ENCODE measurements at regions not wholly inside any gene's neighbourhood (a gene's known extent, or its start where the extent isn't known, plus 50 kb on each side); places are given as distances from the start of the nearest gene placed in this dataset.

DNA sequence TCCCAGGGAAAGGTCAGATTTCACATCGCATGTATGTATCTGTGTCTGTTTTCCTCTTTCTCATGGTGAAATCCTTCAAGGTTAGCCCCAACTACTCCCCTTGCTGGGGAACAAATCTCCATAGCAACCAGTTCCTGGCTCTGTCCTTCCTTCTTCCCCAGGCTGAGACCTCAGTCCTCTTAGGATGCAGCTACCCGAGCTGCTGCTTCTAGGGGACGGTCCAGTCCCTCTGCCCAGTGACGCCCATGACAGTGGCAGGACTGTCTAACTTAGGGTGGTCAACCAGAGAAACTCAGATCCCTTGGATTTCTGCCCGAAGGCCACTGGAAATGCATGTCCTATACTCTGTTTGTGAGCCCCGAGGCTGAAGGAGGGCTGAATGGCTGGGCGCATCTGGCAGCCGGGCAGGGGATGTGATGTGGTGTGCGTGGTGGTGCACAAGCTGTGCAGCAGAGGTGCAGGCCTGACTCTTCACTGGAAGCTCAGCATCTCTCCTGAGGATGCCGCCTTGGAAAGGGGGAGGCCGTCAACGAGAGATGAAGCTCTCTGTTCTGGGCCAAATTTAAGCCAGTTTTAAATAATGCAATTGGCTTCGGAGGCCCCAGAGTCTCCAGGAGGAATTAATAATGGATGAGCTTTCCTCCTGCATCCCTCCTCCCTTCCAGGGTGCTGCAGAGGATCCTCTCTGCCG is 118.7 kb upstream of the B3GAT1 start:
- no peak for TF ChIP-seq CTCF (IDR thresholded peaks at IDR 0.05; ENCODE audit: control insufficient read depth, insufficient read depth, low read depth, low read length, missing control alignments)

GRCh38 chr11:134529212-134530096 is 117.4 kb upstream of the B3GAT1 start:
- H3K4me3 ChIP-seq (ENCODE audit: control insufficient read depth, low read depth, low read length): no peak overlapping the region
- no peak for DNase-seq (ENCODE audit: low read depth)
- TF ChIP-seq CTCF (IDR thresholded peaks at IDR 0.05; ENCODE audit: control insufficient read depth, insufficient read depth, low read depth, low read length, missing control alignments): no peak

More for the DNA sequence above, 118.7 kb upstream of the B3GAT1 start:
- DNase-seq (ENCODE audit: low read depth): no peak
- no peak overlapping the region for H3K4me3 ChIP-seq (ENCODE audit: control insufficient read depth, low read depth, low read length)

DNA sequence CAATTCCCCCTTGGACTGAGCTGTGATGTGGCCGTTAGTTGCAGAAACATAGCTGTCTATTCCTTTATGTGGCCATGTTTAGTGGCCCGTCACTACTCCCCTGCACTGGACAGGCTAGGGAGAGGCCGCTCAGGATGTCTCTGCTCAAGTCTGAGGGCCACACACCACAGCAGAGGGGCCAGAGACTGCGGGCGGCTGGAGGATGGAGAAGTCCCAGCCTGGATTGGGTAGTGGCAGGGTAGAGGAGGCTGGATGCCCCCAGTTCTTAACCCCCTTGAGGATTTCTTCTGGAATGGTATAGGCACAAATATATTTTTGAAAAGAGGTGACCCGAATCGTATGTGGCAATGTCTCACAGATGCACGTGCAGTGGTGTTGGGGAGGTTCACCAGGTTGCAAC is 116.4 kb upstream of the B3GAT1 start:
- DNase-seq (ENCODE audit: low read depth): no peak
- TF ChIP-seq CTCF (IDR thresholded peaks at IDR 0.05; ENCODE audit: control insufficient read depth, insufficient read depth, low read depth, low read length, missing control alignments): no peak

GRCh38 chr11:134527382-134528243 is 115.6 kb upstream of the B3GAT1 start:
- no peak overlapping the region for H3K4me3 ChIP-seq (ENCODE audit: control insufficient read depth, low read depth, low read length)
- no peak for DNase-seq (ENCODE audit: low read depth)
- no peak for TF ChIP-seq CTCF (IDR thresholded peaks at IDR 0.05; ENCODE audit: control insufficient read depth, insufficient read depth, low read depth, low read length, missing control alignments)

More for the DNA sequence above, 116.4 kb upstream of the B3GAT1 start:
- H3K4me3 ChIP-seq (ENCODE audit: control insufficient read depth, low read depth, low read length): no peak overlapping the region

DNA sequence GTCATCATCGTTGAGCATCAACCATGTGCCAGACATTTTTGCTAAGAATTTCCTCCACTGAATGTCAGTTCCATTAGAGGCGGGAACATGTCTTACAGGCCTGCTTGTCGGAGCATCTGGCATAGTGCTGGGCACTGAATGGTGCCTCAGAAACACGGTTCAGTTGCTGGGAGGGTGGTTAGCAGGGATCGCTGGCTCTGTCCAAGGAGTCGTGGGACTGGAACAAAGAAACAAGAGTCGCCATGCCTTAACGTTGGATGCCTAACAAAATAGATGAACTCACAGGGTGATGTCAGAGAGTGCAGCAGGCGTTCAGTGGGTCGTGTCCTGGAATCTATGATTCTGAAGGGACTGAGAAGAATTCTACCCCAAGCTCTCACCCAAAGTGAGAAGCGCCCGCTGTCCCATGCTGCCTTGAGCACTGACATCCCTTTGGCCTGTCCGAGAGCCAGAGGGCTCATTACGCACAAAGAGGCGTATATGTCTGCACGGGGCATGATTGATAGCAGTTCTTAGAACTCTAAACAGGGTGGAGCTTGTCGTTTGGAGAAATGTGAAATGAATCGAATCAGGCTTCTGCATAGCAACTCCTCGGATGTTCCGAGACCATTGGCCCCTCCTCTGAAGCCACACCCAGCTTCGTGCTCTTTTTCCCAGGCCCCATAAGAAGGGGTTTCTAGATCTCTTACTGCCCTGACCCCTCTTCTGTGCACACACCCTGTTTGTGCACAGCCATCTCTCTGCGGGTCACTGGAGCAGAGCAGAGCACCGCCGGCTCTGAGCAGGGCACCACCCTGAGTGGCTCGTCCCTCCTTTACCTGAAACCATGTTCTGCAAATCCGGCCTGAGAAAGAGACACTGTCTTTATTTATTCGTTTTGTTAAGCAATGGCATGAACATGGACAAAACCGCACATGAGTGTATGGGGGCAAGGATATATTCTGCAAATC is 113.1 kb upstream of the B3GAT1 start:
- TF ChIP-seq CTCF (IDR thresholded peaks at IDR 0.05; ENCODE audit: control insufficient read depth, insufficient read depth, low read depth, low read length, missing control alignments): no peak
- H3K4me3 ChIP-seq (ENCODE audit: control insufficient read depth, low read depth, low read length): no peak overlapping the region
- no peak for DNase-seq (ENCODE audit: low read depth)

All from AG09309 (cell line).